ENCODE measurements at regions not wholly inside any gene's neighbourhood (a gene's known extent, or its start where the extent isn't known, plus 50 kb on each side); places are given as distances from the start of the nearest gene placed in this dataset.

DNA sequence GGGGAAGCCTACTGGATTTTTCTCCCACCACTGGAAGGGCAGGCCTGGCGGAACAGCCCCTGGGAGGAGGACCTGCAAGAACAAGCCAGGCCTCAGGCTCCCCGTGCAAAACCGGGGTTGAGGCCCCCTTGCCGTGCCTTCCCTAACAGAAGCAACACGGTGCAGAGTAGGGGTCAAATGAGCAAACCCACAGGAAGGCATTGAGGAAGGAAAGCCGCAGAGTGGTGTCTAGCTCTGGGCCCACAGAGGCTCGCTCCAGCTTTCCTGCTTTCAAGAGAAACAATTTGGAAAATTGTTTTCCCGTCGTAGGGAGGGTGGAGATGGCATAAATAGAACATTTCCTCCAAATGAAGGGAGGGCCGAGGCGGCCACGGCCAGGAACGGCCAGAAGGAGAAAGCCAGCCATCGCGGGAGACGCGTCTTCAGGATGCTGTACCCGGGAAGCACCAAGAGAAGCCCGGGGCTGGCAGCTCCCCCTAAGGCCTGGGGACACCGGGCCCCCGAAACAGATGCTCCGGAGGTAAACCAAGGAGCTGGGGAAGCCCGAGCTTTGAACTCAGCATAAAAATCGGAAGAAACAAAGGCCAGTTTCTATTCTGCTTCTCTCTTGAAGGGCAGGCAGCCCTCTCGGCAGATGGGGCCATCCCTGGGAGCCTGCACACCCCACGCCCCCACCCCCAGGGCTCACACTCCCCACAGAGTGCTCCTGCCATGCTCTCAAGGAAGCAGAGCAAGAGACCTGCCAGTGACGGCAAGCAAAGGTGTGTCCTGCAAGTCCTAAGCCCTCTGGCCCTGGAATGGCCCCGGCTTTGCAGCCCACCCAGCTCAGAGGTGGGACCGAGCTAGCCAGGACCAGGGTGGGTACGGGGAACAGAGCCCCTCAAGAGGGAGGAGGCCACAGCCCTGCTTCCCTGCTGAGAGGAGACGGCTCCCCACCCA lies 92.0 kb downstream of the RBFOX3 start:
- Histone ChIP-seq H3K27me3 (peaks cover 0 to 65% of the 10 kb centered on the region in 2 donors), H3K9me3 (no peaks in the 10 kb centered on the region), H3K36me3 (no peaks in the 10 kb centered on the region), H3K27ac (no peak overlapping the region), H3K4me3 (no peak overlapping the region), H3K4me1 (no peaks in the 10 kb centered on the region)
- TF ChIP-seq, protein P1, sequence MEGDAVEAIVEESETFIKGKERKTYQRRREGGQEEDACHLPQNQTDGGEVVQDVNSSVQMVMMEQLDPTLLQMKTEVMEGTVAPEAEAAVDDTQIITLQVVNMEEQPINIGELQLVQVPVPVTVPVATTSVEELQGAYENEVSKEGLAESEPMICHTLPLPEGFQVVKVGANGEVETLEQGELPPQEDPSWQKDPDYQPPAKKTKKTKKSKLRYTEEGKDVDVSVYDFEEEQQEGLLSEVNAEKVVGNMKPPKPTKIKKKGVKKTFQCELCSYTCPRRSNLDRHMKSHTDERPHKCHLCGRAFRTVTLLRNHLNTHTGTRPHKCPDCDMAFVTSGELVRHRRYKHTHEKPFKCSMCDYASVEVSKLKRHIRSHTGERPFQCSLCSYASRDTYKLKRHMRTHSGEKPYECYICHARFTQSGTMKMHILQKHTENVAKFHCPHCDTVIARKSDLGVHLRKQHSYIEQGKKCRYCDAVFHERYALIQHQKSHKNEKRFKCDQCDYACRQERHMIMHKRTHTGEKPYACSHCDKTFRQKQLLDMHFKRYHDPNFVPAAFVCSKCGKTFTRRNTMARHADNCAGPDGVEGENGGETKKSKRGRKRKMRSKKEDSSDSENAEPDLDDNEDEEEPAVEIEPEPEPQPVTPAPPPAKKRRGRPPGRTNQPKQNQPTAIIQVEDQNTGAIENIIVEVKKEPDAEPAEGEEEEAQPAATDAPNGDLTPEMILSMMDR (IDR thresholded peaks at IDR 0.05) = no peak
- TF ChIP-seq POLR2A (IDR thresholded peaks at IDR 0.05) (no peak), POLR2AphosphoS5 (IDR thresholded peaks at IDR 0.05) (no peak)
- DNase-seq (ENCODE audit: low spot score in 2 of 2) = no peak
- intact Hi-C loops (cut with DNase I; ENCODE audit: low total_unique reads) = no loop called here

- peaks cover 0 to 5% of the 10 kb centered on the region in 2 donors for H3K9me3 ChIP-seq
- H3K27me3 ChIP-seq = peaks cover 0 to 64% of the 10 kb centered on the region in 2 donors
- no peaks in the 10 kb centered on the region for H3K4me1 ChIP-seq
- no peak overlapping the region for H3K27ac ChIP-seq
- H3K36me3 ChIP-seq = no peaks in the 10 kb centered on the region
- TF ChIP-seq, protein P1 (IDR thresholded peaks at IDR 0.05) = no peak
- no peak for TF ChIP-seq POLR2A (IDR thresholded peaks at IDR 0.05)
- no peak for TF ChIP-seq POLR2AphosphoS5 (IDR thresholded peaks at IDR 0.05)
- intact Hi-C loops (cut with DNase I; ENCODE audit: low total_unique reads) = no loop called here
- no peak for DNase-seq (ENCODE audit: low spot score in 2 of 2)
- no peak overlapping the region for H3K4me3 ChIP-seq
Measured at GRCh38 chr17:79517827-79518584, 92.8 kb downstream of the RBFOX3 start.

DNA sequence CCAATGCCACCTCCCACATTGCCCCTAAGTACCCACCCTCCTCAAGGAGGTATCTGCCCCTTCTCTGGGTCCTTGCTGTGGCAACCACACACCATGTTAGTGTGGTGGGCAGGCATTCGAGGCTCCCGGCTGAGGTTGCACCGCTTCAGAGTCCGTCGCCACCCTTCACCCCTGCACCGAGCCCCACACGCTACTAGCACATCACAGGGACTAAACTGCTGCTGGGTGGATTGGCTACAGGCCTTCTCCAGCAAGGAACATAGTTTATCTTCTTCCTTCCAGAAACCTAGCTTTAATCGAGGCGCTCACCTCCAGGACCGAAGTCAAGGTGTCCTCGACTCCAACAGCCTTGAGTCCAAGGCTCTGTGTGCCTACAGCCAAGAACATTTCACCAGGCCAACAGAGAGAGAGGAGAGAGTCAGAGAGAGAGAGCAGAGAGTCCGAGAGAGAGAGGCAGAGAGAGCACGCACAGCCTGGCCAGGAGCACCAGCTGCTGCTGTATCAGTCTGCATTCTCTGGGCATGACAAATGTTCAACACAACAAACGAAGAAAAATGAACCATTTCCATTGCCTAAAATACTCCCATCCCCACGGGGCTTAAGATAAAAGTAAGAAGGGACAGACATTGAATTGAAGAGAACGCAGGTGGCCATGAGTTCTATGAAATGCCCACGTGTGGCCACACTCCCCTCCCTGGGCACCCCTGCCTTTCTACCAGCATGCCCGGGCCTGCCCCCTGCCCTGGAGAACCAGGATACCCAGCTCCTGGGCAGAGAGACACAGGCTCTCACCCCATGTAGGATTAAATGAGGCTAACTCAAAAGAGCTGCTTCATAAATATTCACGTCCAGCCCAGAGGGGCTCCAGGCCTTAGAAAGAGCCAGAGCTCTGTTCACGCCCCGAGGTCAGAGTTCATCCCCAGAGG lies 94.9 kb downstream of the RBFOX3 start:
- Histone ChIP-seq H3K9me3 (peaks cover 0 to 5% of the 10 kb centered on the region in 2 donors), H3K4me3 (no peak overlapping the region), H3K27me3 (peaks cover 0 to 55% of the 10 kb centered on the region in 2 donors), H3K4me1 (no peaks in the 10 kb centered on the region), H3K27ac (no peak overlapping the region), H3K36me3 (no peaks in the 10 kb centered on the region)
- intact Hi-C loops (cut with DNase I; ENCODE audit: low total_unique reads) = no loop called here
- no peak for TF ChIP-seq POLR2A (IDR thresholded peaks at IDR 0.05)
- TF ChIP-seq, protein P1 (IDR thresholded peaks at IDR 0.05) = no peak
- TF ChIP-seq POLR2AphosphoS5 (IDR thresholded peaks at IDR 0.05) = no peak
- DNase-seq (ENCODE audit: low spot score in 2 of 2) = no peak

GRCh38 chr17:79515110-79515509 lies 95.7 kb downstream of the RBFOX3 start:
- intact Hi-C loops (cut with DNase I; ENCODE audit: low total_unique reads) = no loop called here
- Histone ChIP-seq H3K36me3 (no peaks in the 10 kb centered on the region), H3K4me1 (no peaks in the 10 kb centered on the region), H3K27me3 (peaks cover 0 to 52% of the 10 kb centered on the region in 2 donors), H3K27ac (no peak overlapping the region), H3K9me3 (peaks cover 0 to 5% of the 10 kb centered on the region in 2 donors), H3K4me3 (no peak overlapping the region)
- no peak for DNase-seq (ENCODE audit: low spot score in 2 of 2)
- TF ChIP-seq, protein P1 (IDR thresholded peaks at IDR 0.05) = no peak
- no peak for TF ChIP-seq POLR2A (IDR thresholded peaks at IDR 0.05)
- TF ChIP-seq POLR2AphosphoS5 (IDR thresholded peaks at IDR 0.05) = no peak

All from breast epithelium (tissue), 4 donors.